Thymus (tissue), 11 donors: ENCODE measurements at regions not wholly inside any gene's neighbourhood (a gene's known extent, or its start where the extent isn't known, plus 50 kb on each side); places are given as distances from the start of the nearest gene placed in this dataset.

Experiments
- DNase-seq, 9 donors: peaks; one replicate each; pipeline ENCODE4 v3.0.0-alpha.2; 2013; ENCODE audit warnings: low spot score in 9 of 9, low read depth in 6 of 9, missing footprints in 1 of 9
- H3K27ac ChIP-seq, 2 donors: one replicate each; pipeline ENCODE4 v1.5.1; 2013; ENCODE audit warnings: control low read depth in 1 of 2, low read depth in 1 of 2, low read length in 1 of 2, mild to moderate bottlenecking in 1 of 2, moderate library complexity in 1 of 2
- H3K27me3 ChIP-seq, 2 donors: one replicate each; pipeline ENCODE4 v1.5.1; 2013; ENCODE audit warnings: low read length in 1 of 2; ENCODE audit not compliant: control insufficient read depth in 2 of 2, insufficient read depth in 1 of 2
- H3K36me3 ChIP-seq, 2 donors: one replicate each; pipeline ENCODE4 v1.5.1; 2013; ENCODE audit warnings: low read length in 1 of 2, mild to moderate bottlenecking in 1 of 2, moderate library complexity in 1 of 2; ENCODE audit not compliant: control insufficient read depth in 2 of 2, insufficient read depth in 2 of 2
- H3K4me1 ChIP-seq, 2 donors: one replicate each; pipeline ENCODE4 v1.5.1; 2013; ENCODE audit warnings: low read length in 2 of 2; ENCODE audit not compliant: control insufficient read depth in 2 of 2, insufficient read depth in 2 of 2
- H3K4me3 ChIP-seq, 2 donors: one replicate each; pipeline ENCODE4 v1.5.1; 2013; ENCODE audit warnings: low read length in 2 of 2, control low read depth in 1 of 2, mild to moderate bottlenecking in 1 of 2
- H3K9me3 ChIP-seq, 2 donors: one replicate each; pipeline ENCODE4 v1.5.1; 2013; ENCODE audit warnings: low read length in 1 of 2, mild to moderate bottlenecking in 1 of 2; ENCODE audit not compliant: control insufficient read depth in 2 of 2, insufficient read depth in 1 of 2
- WGBS: extraction: QIAGEN DNeasy Blood & Tissue Kit; methylation state at CpG from one replicate; pipeline ENCODE4 v1.1.7; 2013; 5-methylcytosine and 5-hydroxymethylcytosine counted together
- donor health status: healthy.

- Histone ChIP-seq H3K27ac (no peak overlapping the region), H3K36me3 (no peaks in the 10 kb centered on the region), H3K4me3 (no peak overlapping the region), H3K9me3 (no peaks in the 10 kb centered on the region), H3K4me1 (no peaks in the 10 kb centered on the region), H3K27me3 (no peaks in the 10 kb centered on the region)
- 76% methylated on average over 4 of the region's 4 CpGs for WGBS
- no peak for DNase-seq
These were observed 239.4 kb downstream of the SPATA18 start for GRCh38 chr4:52290466-52290865.

GRCh38 chr4:52292245-52292644 is 241.1 kb downstream of the SPATA18 start:
- H3K9me3 ChIP-seq = no peaks in the 10 kb centered on the region
- no peaks in the 10 kb centered on the region for H3K36me3 ChIP-seq
- H3K4me3 ChIP-seq = no peak overlapping the region
- DNase-seq = no peak
- H3K27ac ChIP-seq = no peak overlapping the region
- no peaks in the 10 kb centered on the region for H3K4me1 ChIP-seq
- no peaks in the 10 kb centered on the region for H3K27me3 ChIP-seq

GRCh38 chr4:52296341-52296740 is 245.2 kb downstream of the SPATA18 start:
- no peaks in the 10 kb centered on the region for H3K4me1 ChIP-seq
- H3K36me3 ChIP-seq = no peaks in the 10 kb centered on the region
- DNase-seq = no peak
- H3K9me3 ChIP-seq = no peaks in the 10 kb centered on the region
- H3K27ac ChIP-seq = no peak overlapping the region
- no peaks in the 10 kb centered on the region for H3K27me3 ChIP-seq
- H3K4me3 ChIP-seq = no peak overlapping the region
- WGBS = 89% methylated on average over 2 of the region's 2 CpGs

GRCh38 chr4:52298444-52298843 is 247.3 kb downstream of the SPATA18 start:
- DNase-seq = no peak
- Histone ChIP-seq H3K27me3 (no peaks in the 10 kb centered on the region), H3K9me3 (peaks cover 0 to 3% of the 10 kb centered on the region in 2 donors), H3K36me3 (no peaks in the 10 kb centered on the region), H3K27ac (no peak overlapping the region), H3K4me1 (no peaks in the 10 kb centered on the region), H3K4me3 (no peak overlapping the region)
- WGBS = 58% methylated on average over 1 of the region's 1 CpG

GRCh38 chr4:52299120-52299519 is 248.0 kb downstream of the SPATA18 start:
- H3K9me3 ChIP-seq = peaks cover 0 to 3% of the 10 kb centered on the region in 2 donors
- no peak overlapping the region for H3K27ac ChIP-seq
- WGBS = 91% methylated on average over 7 of the region's 7 CpGs
- no peaks in the 10 kb centered on the region for H3K36me3 ChIP-seq
- no peaks in the 10 kb centered on the region for H3K27me3 ChIP-seq
- no peak for DNase-seq
- H3K4me1 ChIP-seq = no peaks in the 10 kb centered on the region
- H3K4me3 ChIP-seq = no peak overlapping the region

- H3K4me3 ChIP-seq = no peak overlapping the region
- H3K9me3 ChIP-seq = no peaks in the 10 kb centered on the region
- H3K27ac ChIP-seq = no peak overlapping the region
- no peak for DNase-seq
- no peaks in the 10 kb centered on the region for H3K36me3 ChIP-seq
- no peaks in the 10 kb centered on the region for H3K4me1 ChIP-seq
- WGBS = 94% methylated on average over 2 of the region's 2 CpGs
- H3K27me3 ChIP-seq = no peaks in the 10 kb centered on the region
These were observed 260.5 kb downstream of the SPATA18 start for GRCh38 chr4:52311464-52312125.

- Histone ChIP-seq H3K4me1 (no peaks in the 10 kb centered on the region), H3K27me3 (no peaks in the 10 kb centered on the region), H3K27ac (no peak overlapping the region), H3K9me3 (no peaks in the 10 kb centered on the region), H3K4me3 (no peak overlapping the region), H3K36me3 (no peaks in the 10 kb centered on the region)
- no peak for DNase-seq
- WGBS = 86% methylated on average over 2 of the region's 2 CpGs
These were observed 261.6 kb downstream of the SPATA18 start for GRCh38 chr4:52312722-52313121.

GRCh38 chr4:52317361-52317879 is 266.3 kb downstream of the SPATA18 start:
- H3K9me3 ChIP-seq = no peaks in the 10 kb centered on the region
- H3K27ac ChIP-seq = no peak overlapping the region
- no peak overlapping the region for H3K4me3 ChIP-seq
- 76% methylated on average over 3 of the region's 3 CpGs for WGBS
- no peaks in the 10 kb centered on the region for H3K4me1 ChIP-seq
- no peaks in the 10 kb centered on the region for H3K36me3 ChIP-seq
- H3K27me3 ChIP-seq = no peaks in the 10 kb centered on the region
- DNase-seq = no peak

GRCh38 chr4:52317981-52318380 is 266.9 kb downstream of the SPATA18 start:
- DNase-seq = no peak
- Histone ChIP-seq H3K4me3 (no peak overlapping the region), H3K9me3 (no peaks in the 10 kb centered on the region), H3K36me3 (no peaks in the 10 kb centered on the region), H3K27ac (no peak overlapping the region), H3K4me1 (no peaks in the 10 kb centered on the region), H3K27me3 (no peaks in the 10 kb centered on the region)
